ENCODE measurements at regions not wholly inside any gene's neighbourhood (a gene's known extent, or its start where the extent isn't known, plus 50 kb on each side); places are given as distances from the start of the nearest gene placed in this dataset.

GRCh38 chr17:63232565-63233310 is 213.4 kb downstream of the CYB561 start:
- TF ChIP-seq, protein P1, sequence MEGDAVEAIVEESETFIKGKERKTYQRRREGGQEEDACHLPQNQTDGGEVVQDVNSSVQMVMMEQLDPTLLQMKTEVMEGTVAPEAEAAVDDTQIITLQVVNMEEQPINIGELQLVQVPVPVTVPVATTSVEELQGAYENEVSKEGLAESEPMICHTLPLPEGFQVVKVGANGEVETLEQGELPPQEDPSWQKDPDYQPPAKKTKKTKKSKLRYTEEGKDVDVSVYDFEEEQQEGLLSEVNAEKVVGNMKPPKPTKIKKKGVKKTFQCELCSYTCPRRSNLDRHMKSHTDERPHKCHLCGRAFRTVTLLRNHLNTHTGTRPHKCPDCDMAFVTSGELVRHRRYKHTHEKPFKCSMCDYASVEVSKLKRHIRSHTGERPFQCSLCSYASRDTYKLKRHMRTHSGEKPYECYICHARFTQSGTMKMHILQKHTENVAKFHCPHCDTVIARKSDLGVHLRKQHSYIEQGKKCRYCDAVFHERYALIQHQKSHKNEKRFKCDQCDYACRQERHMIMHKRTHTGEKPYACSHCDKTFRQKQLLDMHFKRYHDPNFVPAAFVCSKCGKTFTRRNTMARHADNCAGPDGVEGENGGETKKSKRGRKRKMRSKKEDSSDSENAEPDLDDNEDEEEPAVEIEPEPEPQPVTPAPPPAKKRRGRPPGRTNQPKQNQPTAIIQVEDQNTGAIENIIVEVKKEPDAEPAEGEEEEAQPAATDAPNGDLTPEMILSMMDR (IDR thresholded peaks at IDR 0.05) = no peak
- TF ChIP-seq EP300 (IDR thresholded peaks at IDR 0.05) = no peak
- TF ChIP-seq POLR2A (IDR thresholded peaks at IDR 0.05) = no peak
- Histone ChIP-seq H3K27me3 (no peaks in the 10 kb centered on the region), H3K4me1 (ENCODE audit: insufficient read depth) (no peaks in the 10 kb centered on the region), H3K36me3 (no peaks in the 10 kb centered on the region), H3K4me3 (no peak overlapping the region), H3K27ac (no peak overlapping the region), H3K9me3 (no peaks in the 10 kb centered on the region)
- DNase-seq = no peak
- 94 to 97% (median 97%) methylated on average over 16 of the region's 16 CpGs for WGBS, 3 donors
- intact Hi-C loops (cut with DNase I) = no loop called here

- no peaks in the 10 kb centered on the region for H3K27me3 ChIP-seq
- no peak overlapping the region for H3K27ac ChIP-seq
- intact Hi-C loops (cut with DNase I) = no loop called here
- no peaks in the 10 kb centered on the region for H3K9me3 ChIP-seq
- H3K4me3 ChIP-seq = no peak overlapping the region
- H3K36me3 ChIP-seq = no peaks in the 10 kb centered on the region
- no peaks in the 10 kb centered on the region for H3K4me1 ChIP-seq (ENCODE audit: insufficient read depth)
- 95 to 98% (median 97%) methylated on average over 3 of the region's 3 CpGs for whole genome bisulfite sequencing, 3 donors
- no peak for DNase-seq
- no peak for TF ChIP-seq POLR2A (IDR thresholded peaks at IDR 0.05)
- TF ChIP-seq EP300 (IDR thresholded peaks at IDR 0.05) = no peak
- TF ChIP-seq, protein P1 (IDR thresholded peaks at IDR 0.05) = no peak
These were observed 206.0 kb downstream of the CYB561 start for GRCh38 chr17:63240106-63240505.

- intact Hi-C loops (cut with DNase I) = no loop called here
- H3K4me1 ChIP-seq (ENCODE audit: insufficient read depth) = peaks cover 1% of the 10 kb centered on the region
- no peaks in the 10 kb centered on the region for H3K36me3 ChIP-seq
- no peak for DNase-seq
- H3K27me3 ChIP-seq = no peaks in the 10 kb centered on the region
- no peaks in the 10 kb centered on the region for H3K9me3 ChIP-seq
- H3K4me3 ChIP-seq = no peak overlapping the region
- TF ChIP-seq, protein P1 (IDR thresholded peaks at IDR 0.05) = no peak
- TF ChIP-seq EP300 (IDR thresholded peaks at IDR 0.05) (no peak), POLR2A (IDR thresholded peaks at IDR 0.05) (no peak)
- WGBS, 3 donors = 87 to 90% (median 88%) methylated on average over 2 of the region's 2 CpGs
- no peak overlapping the region for H3K27ac ChIP-seq
These were observed 199.8 kb downstream of the CYB561 start for GRCh38 chr17:63246344-63246743.

DNA sequence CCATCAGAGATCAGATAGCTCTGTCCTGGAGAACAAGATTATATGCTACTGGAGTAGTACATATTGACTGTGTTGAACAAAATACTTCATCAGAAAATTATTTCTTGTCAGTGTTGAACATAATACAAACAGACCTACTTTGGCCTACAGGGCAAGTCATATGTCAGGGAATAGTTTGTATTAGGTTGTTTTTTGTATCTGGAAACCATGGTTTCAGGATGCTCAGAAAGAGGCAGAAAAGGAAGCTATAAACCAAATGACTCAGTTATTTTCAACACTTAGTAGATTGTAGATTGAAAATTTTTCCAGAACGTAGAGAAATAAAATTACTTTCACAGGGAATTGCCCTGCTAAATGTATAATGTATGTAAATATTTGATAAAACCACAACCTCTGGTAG is 198.4 kb downstream of the CYB561 start:
- WGBS, 3 donors = 87 to 97% (median 96%) methylated on average over 1 of the region's 1 CpG
- intact Hi-C loops (cut with DNase I) = no loop called here
- H3K27me3 ChIP-seq = no peaks in the 10 kb centered on the region
- H3K4me3 ChIP-seq = no peak overlapping the region
- no peaks in the 10 kb centered on the region for H3K36me3 ChIP-seq
- no peak for TF ChIP-seq EP300 (IDR thresholded peaks at IDR 0.05)
- TF ChIP-seq POLR2A (IDR thresholded peaks at IDR 0.05) = no peak
- TF ChIP-seq, protein P1 (IDR thresholded peaks at IDR 0.05) = no peak
- H3K4me1 ChIP-seq (ENCODE audit: insufficient read depth) = peaks cover 1% of the 10 kb centered on the region
- H3K9me3 ChIP-seq = no peaks in the 10 kb centered on the region
- H3K27ac ChIP-seq = no peak overlapping the region
- DNase-seq = no peak

Data from ovary (tissue), 7 donors.